ENCODE measurements at regions not wholly inside any gene's neighbourhood (a gene's known extent, or its start where the extent isn't known, plus 50 kb on each side); places are given as distances from the start of the nearest gene placed in this dataset.

GRCh38 chr1:239896569-239896968, 195.1 kb upstream of the FMN2 start:
- DNase-seq = no peak

GRCh38 chr1:239896980-239897379, 194.7 kb upstream of the FMN2 start:
- no peak for DNase-seq

GRCh38 chr1:239897458-239897857, 194.2 kb upstream of the FMN2 start:
- no peak for DNase-seq

GRCh38 chr1:239898062-239898730, 193.5 kb upstream of the FMN2 start:
- DNase-seq = peak; percentile 73

GRCh38 chr1:239899747-239900146, 191.9 kb upstream of the FMN2 start:
- DNase-seq = no peak

GRCh38 chr1:239906394-239906793, 185.3 kb upstream of the FMN2 start:
- no peak for DNase-seq

GRCh38 chr1:239909898-239910297, 181.8 kb upstream of the FMN2 start:
- DNase-seq = no peak

GRCh38 chr1:239912471-239912870, 179.2 kb upstream of the FMN2 start:
- no peak for DNase-seq

- no peak for DNase-seq
These were observed 178.5 kb upstream of the FMN2 start for GRCh38 chr1:239913141-239913585.

- DNase-seq = no peak
These were observed 176.9 kb upstream of the FMN2 start for GRCh38 chr1:239914751-239915231.

GRCh38 chr1:239918634-239919033, 173.0 kb upstream of the FMN2 start:
- DNase-seq = no peak

- no peak for DNase-seq
These were observed 171.5 kb upstream of the FMN2 start for GRCh38 chr1:239920214-239920613.

GRCh38 chr1:239922778-239923522, 168.7 kb upstream of the FMN2 start:
- no peak for DNase-seq

- no peak for DNase-seq
These were observed 166.8 kb upstream of the FMN2 start for GRCh38 chr1:239924741-239925350.

GRCh38 chr1:239926184-239926583, 165.5 kb upstream of the FMN2 start:
- DNase-seq = no peak

GRCh38 chr1:239929317-239929716, 162.4 kb upstream of the FMN2 start:
- no peak for DNase-seq

- no peak for DNase-seq
These were observed 160.9 kb upstream of the FMN2 start for GRCh38 chr1:239930686-239931262.

- no peak for DNase-seq
These were observed 160.3 kb upstream of the FMN2 start for GRCh38 chr1:239931341-239931740.

- DNase-seq = no peak
These were observed 152.1 kb upstream of the FMN2 start for GRCh38 chr1:239939602-239940001.

- no peak for DNase-seq
These were observed 147.9 kb upstream of the FMN2 start for GRCh38 chr1:239943761-239944160.

GRCh38 chr1:239944666-239945065, 147.0 kb upstream of the FMN2 start:
- DNase-seq = no peak

- no peak for DNase-seq
These were observed 143.9 kb upstream of the FMN2 start for GRCh38 chr1:239947801-239948200.

GRCh38 chr1:239951511-239952140, 140.1 kb upstream of the FMN2 start:
- DNase-seq = no peak

Measured in NCI-H510A (cell line).